Heart left ventricle (tissue), 16 donors: ENCODE measurements at regions not wholly inside any gene's neighbourhood (a gene's known extent, or its start where the extent isn't known, plus 50 kb on each side); places are given as distances from the start of the nearest gene placed in this dataset.
A peak's percentile ranks its signal among the peaks of the same experiment; 100 is the strongest.

ENCODE experiments used
- ATAC-seq, 4 donors: fragments of 200-7000 bp; cut with Tn5 transposase; one replicate each; pipeline ENCODE4 v1.9.1; 2020 to 2022; ENCODE audit warnings: moderate library complexity in 4 of 4, mild to moderate bottlenecking in 3 of 4, moderate number of reproducible peaks in 1 of 4
- DNase-seq, 5 donors: peaks; one replicate each; pipeline ENCODE4 v3.0.0-alpha.2; 2020
- H3K27ac ChIP-seq, 12 donors: fragments of 200-600 bp; sonication (generic) in 4 of 12; one replicate each; pipeline versions ENCODE4 v1.5.0 to v1.8.0; 2016 to 2022; ENCODE audit warnings: mild to moderate bottlenecking in 2 of 12
- H3K27me3 ChIP-seq, 9 donors: fragments of 200-600 bp; sonication (generic) in 2 of 9; one replicate each; pipeline versions ENCODE4 v1.5.1 to v1.8.0; 2016 to 2022; ENCODE audit warnings: mild to moderate bottlenecking in 3 of 9
- H3K36me3 ChIP-seq, 9 donors: fragments of 200-600 bp; sonication (generic) in 2 of 9; one replicate each; pipeline versions ENCODE4 v1.5.0 to v1.8.0; 2018 to 2022; ENCODE audit warnings: mild to moderate bottlenecking in 2 of 9
- H3K4me1 ChIP-seq, 12 donors: fragments of 200-600 bp; sonication (generic) in 4 of 12; one replicate each; pipeline versions ENCODE4 v1.5.0 to v1.8.0; 2016 to 2022; ENCODE audit warnings: mild to moderate bottlenecking in 3 of 12
- H3K4me3 ChIP-seq, 12 donors: fragments of 200-600 bp; sonication (generic) in 4 of 12; one replicate each; pipeline versions ENCODE4 v1.5.0 to v1.8.0; 2017 to 2022; ENCODE audit warnings: mild to moderate bottlenecking in 9 of 12, moderate library complexity in 4 of 12
- H3K9me3 ChIP-seq, 12 donors: fragments of 200-600 bp; sonication (generic) in 4 of 12; one replicate each; pipeline versions ENCODE4 v1.5.0 to v1.8.0; 2016 to 2022; ENCODE audit warnings: mild to moderate bottlenecking in 1 of 12
- POLR2A ChIP-seq, 2 donors: fragments of 450-650 bp; IDR thresholded peaks; one replicate each; pipeline ENCODE4 v1.6.1; 2017; ENCODE audit warnings: antibody characterized with exemption in 2 of 2, mild to moderate bottlenecking in 2 of 2, moderate library complexity in 2 of 2
- WGBS, 4 donors: extraction: QIAGEN DNeasy Blood & Tissue Kit in 2 of 4; methylation state at CpG; one replicate each; pipeline versions ENCODE4 v1.1.5 to v1.1.7; 2013 to 2018; 5-methylcytosine and 5-hydroxymethylcytosine counted together
- intact Hi-C, 10 donors: fragments of 100-400 bp; cut with DNase I; formaldehyde crosslinking; loops; one replicate each; pipeline versions ENCODE4 v1.11.1 to v1.14.2; 2022
- TF ChIP-seq, protein P1 (sequence below), 12 donors: fragments of 200-600 bp; sonication (generic) in 4 of 12; IDR thresholded peaks; one replicate each; pipeline versions ENCODE4 v1.5.0 to v1.8.0; 2018 to 2022; ENCODE audit warnings: antibody characterized with exemption in 12 of 12, mild to moderate bottlenecking in 5 of 12
- donor health status: ischemic (EF 13 %, LVEDD 7.1; RV severe dilation, severe dysfunction).
- donor health status: healthy with polysubstance abuse.
- donor health status: DM: no; HTN: yes; CAD: no.
- donor health status: DM: no; HTN: no; CAD: no.
- donor health status: ischemic (EF 25% LVEDD 6.9; RV normal size, moderate dysfunction).
- donor health status: ischemic (EF 25% LVEDD 5.7; RV mildly dilated, moderate dysfunction).
- donor health status: healthy.
- donor health status: DM: yes; HTN: yes; CAD: no.
- donor health status: ischemic (EF 35%, LVEDD 5.7; RV mildly dilated, moderate dysfunction).
- donor health status: nonischemic (EF 11% LVEDD 7.7; RV severe dilation, severe dysfunction).
- donor health status: DM: yes; HTN: yes; CAD: no.
- donor health status: PGD.
- donor health status: ischemic (EF 29% LVEDD 5.4; RV normal size, mild dysfunction).
- donor health status: nonischemic (EF 23%, LVEDD 6.1; RV moderate dilation, normal function).

- no peak overlapping the region for H3K27ac ChIP-seq
- no peak for TF ChIP-seq POLR2A (IDR thresholded peaks at IDR 0.05)
- TF ChIP-seq, protein P1, sequence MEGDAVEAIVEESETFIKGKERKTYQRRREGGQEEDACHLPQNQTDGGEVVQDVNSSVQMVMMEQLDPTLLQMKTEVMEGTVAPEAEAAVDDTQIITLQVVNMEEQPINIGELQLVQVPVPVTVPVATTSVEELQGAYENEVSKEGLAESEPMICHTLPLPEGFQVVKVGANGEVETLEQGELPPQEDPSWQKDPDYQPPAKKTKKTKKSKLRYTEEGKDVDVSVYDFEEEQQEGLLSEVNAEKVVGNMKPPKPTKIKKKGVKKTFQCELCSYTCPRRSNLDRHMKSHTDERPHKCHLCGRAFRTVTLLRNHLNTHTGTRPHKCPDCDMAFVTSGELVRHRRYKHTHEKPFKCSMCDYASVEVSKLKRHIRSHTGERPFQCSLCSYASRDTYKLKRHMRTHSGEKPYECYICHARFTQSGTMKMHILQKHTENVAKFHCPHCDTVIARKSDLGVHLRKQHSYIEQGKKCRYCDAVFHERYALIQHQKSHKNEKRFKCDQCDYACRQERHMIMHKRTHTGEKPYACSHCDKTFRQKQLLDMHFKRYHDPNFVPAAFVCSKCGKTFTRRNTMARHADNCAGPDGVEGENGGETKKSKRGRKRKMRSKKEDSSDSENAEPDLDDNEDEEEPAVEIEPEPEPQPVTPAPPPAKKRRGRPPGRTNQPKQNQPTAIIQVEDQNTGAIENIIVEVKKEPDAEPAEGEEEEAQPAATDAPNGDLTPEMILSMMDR (IDR thresholded peaks at IDR 0.05), result peak in 1 of 12 donors; percentile 13
- no peaks in the 10 kb centered on the region for H3K36me3 ChIP-seq
- intact Hi-C loops, result loop anchor here in 2 of 10 donors (5.0 to 10.0 kb wide), 2 partner anchors 87 to 90 kb away; no protein-coding TSS in a partner anchor
- ATAC-seq (peak; percentile 10 to 69 (median 46)), DNase-seq (peak in 1 of 5 donors; percentile 32)
- 46 to 75% (median 51%) methylated on average over 6 of the region's 6 CpGs for WGBS, 4 donors
- H3K27me3 ChIP-seq, result no peaks in the 10 kb centered on the region
- no peak overlapping the region for H3K4me3 ChIP-seq
- peaks cover 0 to 4% (median 0%) of the 10 kb centered on the region in 12 donors for H3K4me1 ChIP-seq
- H3K9me3 ChIP-seq, result peaks cover 0 to 4% (median 0%) of the 10 kb centered on the region in 12 donors
Observed at GRCh38 chrX:68922013-68922412, 93.2 kb downstream of the EFNB1 start.

GRCh38 chrX:68920561-68920960 is 91.7 kb downstream of the EFNB1 start:
- TF ChIP-seq, protein P1 (IDR thresholded peaks at IDR 0.05), result no peak
- TF ChIP-seq POLR2A (IDR thresholded peaks at IDR 0.05), result no peak
- Histone ChIP-seq H3K4me1 (peaks cover 0 to 4% (median 0%) of the 10 kb centered on the region in 12 donors), H3K27me3 (peaks cover 0 to 6% (median 0%) of the 10 kb centered on the region in 9 donors), H3K36me3 (no peaks in the 10 kb centered on the region), H3K27ac (no peak overlapping the region), H3K9me3 (peaks cover 0 to 4% (median 0%) of the 10 kb centered on the region in 12 donors), H3K4me3 (no peak overlapping the region)
- ATAC-seq (peak in 3 of 4 donors; percentile 28 to 46 (median 30)), DNase-seq (peak in 3 of 5 donors; percentile 28 to 46 (median 35))
- intact Hi-C loops, result loop anchor here in 2 of 10 donors (5.0 to 10.0 kb wide), 2 partner anchors 86 to 88 kb away; no protein-coding TSS in a partner anchor
- WGBS, 4 donors, result 42 to 61% (median 58%) methylated on average over 6 to 7 of the region's 7 CpGs

GRCh38 chrX:68919707-68920106 is 90.9 kb downstream of the EFNB1 start:
- Histone ChIP-seq H3K4me1 (peaks cover 0 to 4% (median 0%) of the 10 kb centered on the region in 12 donors), H3K27me3 (peaks cover 0 to 6% (median 0%) of the 10 kb centered on the region in 9 donors), H3K27ac (no peak overlapping the region), H3K36me3 (no peaks in the 10 kb centered on the region), H3K9me3 (peaks cover 0 to 4% (median 0%) of the 10 kb centered on the region in 12 donors), H3K4me3 (no peak overlapping the region)
- intact Hi-C loops, result loop anchor here in 2 of 10 donors (2.0 to 10.0 kb wide), 3 partner anchors 85 to 303 kb away; no protein-coding TSS in a partner anchor
- DNase-seq (no peak), ATAC-seq (no peak)
- TF ChIP-seq POLR2A (IDR thresholded peaks at IDR 0.05), result no peak
- TF ChIP-seq, protein P1 (IDR thresholded peaks at IDR 0.05), result no peak

- DNase-seq (no peak), ATAC-seq (peak in 2 of 4 donors; percentile 18 to 33)
- no peaks in the 10 kb centered on the region for H3K36me3 ChIP-seq
- H3K27ac ChIP-seq, result no peak overlapping the region
- H3K9me3 ChIP-seq, result peaks cover 0 to 4% (median 0%) of the 10 kb centered on the region in 12 donors
- peaks cover 0 to 4% (median 0%) of the 10 kb centered on the region in 12 donors for H3K4me1 ChIP-seq
- H3K4me3 ChIP-seq, result no peak overlapping the region
- TF ChIP-seq, protein P1 (IDR thresholded peaks at IDR 0.05), result peak in 10 of 12 donors; percentile 11 to 36 (median 16)
- TF ChIP-seq POLR2A (IDR thresholded peaks at IDR 0.05), result no peak
- peaks cover 0 to 6% (median 0%) of the 10 kb centered on the region in 9 donors for H3K27me3 ChIP-seq
- intact Hi-C loops, result loop anchor here in 1 of 10 donors (2.0 kb wide), 1 partner anchor 305 kb away; no protein-coding TSS in a partner anchor
- WGBS, 4 donors, result 44 to 84% (median 70%) methylated on average over 2 of the region's 2 CpGs
Observed at GRCh38 chrX:68918202-68918601, 89.4 kb downstream of the EFNB1 start.
